PC-9 (cell line): ENCODE measurements at regions not wholly inside any gene's neighbourhood (a gene's known extent, or its start where the extent isn't known, plus 50 kb on each side); places are given as distances from the start of the nearest gene placed in this dataset.
A peak's percentile ranks its signal among the peaks of the same experiment; 100 is the strongest.

ENCODE experiments used
- BruUV-seq: library from RNA; stranded (reverse); fragments of 400-500 nt; replicated peaks from 2 replicates; lab custom pipeline; 2021; lab: Mats Ljungman, UMichigan
- CTCF ChIA-PET: fragments of 300-600 bp; sonication (Branson Sonifier 250); formaldehyde crosslinking; loops from one replicate; lab custom pipeline; 2022; ENCODE audit warnings: antibody characterized with exemption; lab: Charles Lee
- POLR2A ChIA-PET: fragments of 300-600 bp; sonication (Branson Sonifier 250); formaldehyde crosslinking; loops from one replicate; lab custom pipeline; 2022; ENCODE audit warnings: antibody characterized with exemption; ENCODE audit not compliant: unreplicated experiment; lab: Charles Lee
- DNase-seq, 2 experiments: peaks; one replicate each; pipeline versions ENCODE4 v3.0.0 to v3.0.0-alpha.2; 2015 to 2022; ENCODE audit warnings: mixed read lengths in 1 of 2
- H2AFZ ChIP-seq: fragments of 200-600 bp; sonication (generic); 2 replicates; pipeline ENCODE4 v1.8.1; 2017; ENCODE audit warnings: antibody characterized with exemption
- H3F3A ChIP-seq: fragments of 200-600 bp; sonication (generic); 2 replicates; pipeline ENCODE4 v1.8.1; 2017; ENCODE audit warnings: antibody characterized with exemption, mild to moderate bottlenecking, low read depth; ENCODE audit not compliant: insufficient read depth
- H3K27ac ChIP-seq: fragments of 200-600 bp; sonication (generic); 2 replicates; pipeline ENCODE4 v1.6.1; 2016; ENCODE audit warnings: mixed run types
- H3K27me3 ChIP-seq: fragments of 200-600 bp; sonication (generic); 2 replicates; pipeline ENCODE4 v1.6.1; 2016; ENCODE audit warnings: low read depth, mixed run types; ENCODE audit not compliant: insufficient read depth
- H3K36me3 ChIP-seq: fragments of 200-600 bp; sonication (generic); 2 replicates; pipeline ENCODE4 v1.6.1; 2016; ENCODE audit warnings: low read depth, mixed run types
- H3K4me1 ChIP-seq: fragments of 200-600 bp; sonication (generic); replicated peaks from 2 replicates; pipeline ENCODE4 v1.6.1; 2016; ENCODE audit warnings: mixed run types; ENCODE audit not compliant: insufficient read depth
- H3K4me2 ChIP-seq: fragments of 200-600 bp; sonication (generic); 2 replicates; pipeline ENCODE4 v1.6.1; 2017; ENCODE audit warnings: mixed run types
- H3K4me3 ChIP-seq: fragments of 200-600 bp; sonication (generic); 2 replicates; pipeline ENCODE4 v1.6.1; 2016; ENCODE audit warnings: mixed run types
- H3K79me2 ChIP-seq: fragments of 200-600 bp; sonication (generic); 2 replicates; pipeline ENCODE4 v1.6.1; 2017; ENCODE audit warnings: low read depth, mixed run types
- H3K9me2 ChIP-seq: fragments of 200-600 bp; sonication (generic); 2 replicates; pipeline ENCODE4 v1.8.1; 2017; ENCODE audit warnings: mild to moderate bottlenecking; ENCODE audit not compliant: insufficient read depth
- H3K9me3 ChIP-seq: fragments of 200-600 bp; sonication (generic); 2 replicates; pipeline ENCODE4 v1.8.1; 2016; ENCODE audit warnings: low read depth; ENCODE audit not compliant: insufficient read depth
- H4K20me1 ChIP-seq: fragments of 200-600 bp; sonication (generic); 2 replicates; pipeline ENCODE4 v1.8.1; 2017; ENCODE audit not compliant: insufficient read depth
- CTCF ChIP-seq: fragments of 200-600 bp; sonication (generic); conservative IDR thresholded peaks from 2 replicates; pipeline ENCODE4 v1.6.1; 2017; ENCODE audit warnings: mixed run types, antibody characterized with exemption, mild to moderate bottlenecking, moderate library complexity
- EZH2 ChIP-seq: fragments of 200-600 bp; sonication (generic); IDR thresholded peaks from 2 replicates; pipeline ENCODE4 v1.8.0; 2017; ENCODE audit warnings: antibody characterized with exemption, low read depth
- intact Hi-C: fragments of 100-400 bp; cut with micrococcal nuclease; formaldehyde crosslinking; loops from one replicate; pipeline ENCODE4 v1.10.0; 2022; ENCODE audit not compliant: unreplicated experiment

DNA sequence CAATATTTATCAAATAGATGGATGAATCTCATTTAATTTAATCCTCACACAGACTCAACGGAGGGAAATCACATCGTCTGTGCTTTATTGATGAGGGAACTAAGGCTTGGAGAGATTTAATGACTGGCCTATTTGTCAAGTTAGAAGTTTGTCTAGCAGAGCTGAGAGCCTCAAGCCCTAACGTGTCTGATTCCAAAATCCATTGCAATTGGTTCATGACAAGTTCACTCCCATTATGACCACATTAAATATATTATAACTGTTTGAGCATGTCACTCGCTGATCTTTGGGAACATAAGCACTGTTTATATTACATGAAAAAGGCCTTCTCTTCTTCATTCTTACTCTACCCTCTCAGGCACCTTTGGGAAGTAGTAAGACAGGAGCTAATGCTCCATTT lies 89.4 kb upstream of the SIRPA start:
- H3K36me3 ChIP-seq: no peaks in the 10 kb centered on the region
- no peak overlapping the region for H3K4me3 ChIP-seq
- no peaks in the 10 kb centered on the region for H4K20me1 ChIP-seq
- H3K4me2 ChIP-seq: no peak overlapping the region
- BruUV-seq: no TSS peak
- POLR2A ChIA-PET: no interaction called here
- no peaks in the 10 kb centered on the region for H3K27me3 ChIP-seq
- H3K79me2 ChIP-seq: no peaks in the 10 kb centered on the region
- no peak overlapping the region for H3K27ac ChIP-seq
- intact Hi-C loops: loop anchor here (10.0 kb wide), 2 partner anchors 299 to 481 kb away; partner anchors contain the start of genes SDCBP2 and STK35
- CTCF ChIA-PET: no interaction called here
- H2AFZ ChIP-seq: no peak overlapping the region
- no peak for TF ChIP-seq CTCF
- TF ChIP-seq EZH2: no peak
- no peaks in the 10 kb centered on the region for H3K9me2 ChIP-seq
- H3K9me3 ChIP-seq: no peaks in the 10 kb centered on the region
- peaks cover 23% of the 10 kb centered on the region for H3F3A ChIP-seq
- DNase-seq: no peak
- H3K4me1 ChIP-seq: peaks cover 43% of the 10 kb centered on the region

DNA sequence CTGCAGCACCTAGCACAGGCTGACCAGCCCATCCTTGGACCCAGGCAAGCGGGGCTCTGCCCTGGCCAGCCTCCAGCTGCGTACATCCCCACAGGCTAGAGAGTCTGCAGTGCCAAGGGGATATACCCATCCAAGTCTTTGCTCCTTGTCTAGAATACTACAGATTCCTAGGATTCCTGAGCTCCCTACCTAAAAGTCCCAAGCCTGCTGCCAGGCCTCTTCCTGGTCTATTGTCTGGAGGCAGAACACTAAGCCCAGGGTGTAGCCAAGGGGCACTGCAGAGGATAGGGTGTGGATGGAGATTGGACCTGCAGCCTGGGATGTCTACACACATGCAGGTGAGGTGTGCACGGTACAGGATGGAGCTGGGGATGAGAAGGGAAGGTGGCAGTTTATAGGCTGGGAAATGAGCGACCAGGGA lies 90.0 kb upstream of the SIRPA start:
- Histone ChIP-seq H3K27me3 (no peaks in the 10 kb centered on the region), H3K4me1 (peaks cover 37% of the 10 kb centered on the region), H3K4me3 (no peak overlapping the region), H2AFZ (no peak overlapping the region), H3K27ac (no peak overlapping the region), H3K9me3 (no peaks in the 10 kb centered on the region), H3K9me2 (no peaks in the 10 kb centered on the region), H4K20me1 (no peaks in the 10 kb centered on the region), H3K36me3 (no peaks in the 10 kb centered on the region), H3K79me2 (no peaks in the 10 kb centered on the region), H3F3A (peaks cover 17% of the 10 kb centered on the region), H3K4me2 (no peak overlapping the region)
- DNase-seq: peak; percentile 40 to 44
- BruUV-seq: no TSS peak
- TF ChIP-seq CTCF: no peak
- TF ChIP-seq EZH2: no peak
- ChIA-PET CTCF (no interaction called here), POLR2A (interaction anchor here (1.0 kb wide), 1 partner anchor 37 kb away, joined by 4 read pairs; no protein-coding TSS in a partner anchor)
- intact Hi-C loops: loop anchor here (10.0 kb wide), 2 partner anchors 300 to 480 kb away; partner anchors contain the start of genes SDCBP2 and STK35

DNA sequence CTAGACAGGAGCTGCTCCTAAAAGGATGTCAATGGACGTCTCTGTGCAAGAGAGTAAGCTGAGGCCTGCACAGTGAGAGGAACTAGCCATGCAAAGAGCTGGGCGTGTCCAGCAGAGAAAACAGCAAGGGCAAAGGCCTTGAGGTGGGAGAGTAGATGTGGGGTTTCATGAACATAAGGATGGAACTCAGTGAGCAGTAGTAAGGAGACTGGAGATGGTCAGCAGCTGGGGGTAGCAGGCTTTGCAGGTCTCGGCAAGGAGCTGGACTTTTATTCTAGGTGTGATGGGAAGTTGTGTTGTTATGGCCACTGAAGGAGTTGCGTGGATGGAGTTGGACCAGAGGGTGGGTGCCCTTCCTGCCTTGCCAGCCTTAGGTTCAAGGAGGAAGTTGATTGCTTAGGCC lies 90.7 kb upstream of the SIRPA start:
- TF ChIP-seq EZH2 (no peak), CTCF (no peak)
- H3K4me1 ChIP-seq: peaks cover 31% of the 10 kb centered on the region
- BruUV-seq: no TSS peak
- H4K20me1 ChIP-seq: no peaks in the 10 kb centered on the region
- ChIA-PET POLR2A (interaction anchor here (1.0 kb wide), 1 partner anchor 36 kb away, joined by 4 read pairs; no protein-coding TSS in a partner anchor), CTCF (no interaction called here)
- no peaks in the 10 kb centered on the region for H3K79me2 ChIP-seq
- H3K9me2 ChIP-seq: no peaks in the 10 kb centered on the region
- H3F3A ChIP-seq: peaks cover 11% of the 10 kb centered on the region
- no peak overlapping the region for H2AFZ ChIP-seq
- DNase-seq: no peak
- no peaks in the 10 kb centered on the region for H3K27me3 ChIP-seq
- no peaks in the 10 kb centered on the region for H3K9me3 ChIP-seq
- H3K4me2 ChIP-seq: no peak overlapping the region
- H3K36me3 ChIP-seq: no peaks in the 10 kb centered on the region
- H3K27ac ChIP-seq: no peak overlapping the region
- intact Hi-C loops: loop anchor here (5.0 to 10.0 kb wide), 5 partner anchors 93 to 480 kb away; partner anchors contain the start of genes SDCBP2, SIRPA and STK35
- H3K4me3 ChIP-seq: no peak overlapping the region
